GM23248 (cell line): ENCODE measurements at regions not wholly inside any gene's neighbourhood (a gene's known extent, or its start where the extent isn't known, plus 50 kb on each side); places are given as distances from the start of the nearest gene placed in this dataset.

Experiments used
- DNase-seq: peaks from one replicate; pipeline ENCODE4 v3.0.0-alpha.2; 2015
- H2AFZ ChIP-seq: fragments of 200-600 bp; sonication (generic); 2 replicates; pipeline ENCODE4 v1.6.1; 2016; ENCODE audit warnings: antibody characterized with exemption
- H3F3A ChIP-seq: fragments of 200-600 bp; sonication (generic); 2 replicates; pipeline ENCODE4 v1.6.1; 2016; ENCODE audit warnings: mild to moderate bottlenecking, antibody characterized with exemption, mixed run types; ENCODE audit not compliant: insufficient read depth
- H3K27ac ChIP-seq: fragments of 200-600 bp; sonication (generic); 2 replicates; pipeline ENCODE4 v1.5.1; 2016; ENCODE audit warnings: mild to moderate bottlenecking
- H3K27me3 ChIP-seq: fragments of 200-600 bp; sonication (generic); replicated peaks from 2 replicates; pipeline ENCODE4 v1.6.1; 2016; ENCODE audit warnings: mild to moderate bottlenecking; ENCODE audit not compliant: insufficient read depth
- H3K36me3 ChIP-seq: fragments of 200-600 bp; sonication (generic); 2 replicates; pipeline ENCODE4 v1.6.1; 2016; ENCODE audit warnings: low read depth, mild to moderate bottlenecking
- H3K4me1 ChIP-seq: fragments of 200-600 bp; sonication (generic); 2 replicates; pipeline ENCODE4 v1.6.1; 2016; ENCODE audit warnings: mild to moderate bottlenecking; ENCODE audit not compliant: insufficient read depth
- H3K4me2 ChIP-seq: fragments of 200-600 bp; sonication (generic); one replicate; pipeline ENCODE4 v1.6.1; 2016; ENCODE audit warnings: mild to moderate bottlenecking; ENCODE audit not compliant: unreplicated experiment
- H3K4me3 ChIP-seq: fragments of 200-600 bp; sonication (generic); 2 replicates; pipeline ENCODE4 v1.5.1; 2016; ENCODE audit warnings: mild to moderate bottlenecking
- H3K79me2 ChIP-seq: fragments of 200-600 bp; sonication (generic); 2 replicates; pipeline ENCODE4 v1.6.1; 2016; ENCODE audit warnings: mild to moderate bottlenecking; ENCODE audit not compliant: insufficient read depth
- H3K9ac ChIP-seq: fragments of 200-600 bp; sonication (generic); 2 replicates; pipeline ENCODE4 v1.6.1; 2016; ENCODE audit warnings: mild to moderate bottlenecking
- H3K9me2 ChIP-seq: fragments of 200-600 bp; sonication (generic); 2 replicates; pipeline ENCODE4 v1.6.1; 2016; ENCODE audit warnings: mixed run types, mild to moderate bottlenecking, moderate library complexity; ENCODE audit not compliant: insufficient read depth
- H3K9me3 ChIP-seq: fragments of 200-600 bp; sonication (generic); one replicate; pipeline ENCODE4 v1.6.1; 2017; ENCODE audit warnings: low read depth
- H4K20me1 ChIP-seq: fragments of 200-600 bp; sonication (generic); 2 replicates; pipeline ENCODE4 v1.6.0; 2016; ENCODE audit not compliant: insufficient read depth
- EZH2 ChIP-seq: fragments of 200-600 bp; sonication (generic); IDR thresholded peaks from 2 replicates; pipeline ENCODE4 v1.6.1; 2018; ENCODE audit warnings: antibody characterized with exemption, mild to moderate bottlenecking; ENCODE audit not compliant: insufficient read depth, poor library complexity, severe bottlenecking
- EZH2phosphoT487 ChIP-seq: fragments of 200-600 bp; sonication (generic); IDR thresholded peaks from 2 replicates; pipeline ENCODE4 v1.6.1; 2018; ENCODE audit warnings: antibody characterized with exemption, moderate library complexity, mild to moderate bottlenecking, low read depth; ENCODE audit not compliant: insufficient read depth
- WGBS, 2 experiments: methylation state at CpG; one replicate each; pipeline ENCODE4 v1.1.6; 2015 to 2017; ENCODE audit warnings: low lambda C conversion rate in 2 of 2, low coverage in 1 of 2; ENCODE audit errors: missing lambda C conversion rate in 2 of 2; 5-methylcytosine and 5-hydroxymethylcytosine counted together
- in situ Hi-C: fragments of 300-500 bp; cut with MboI; formaldehyde crosslinking; loops from 2 replicates; pipeline ENCODE4 v1.15.0; 2020

DNA sequence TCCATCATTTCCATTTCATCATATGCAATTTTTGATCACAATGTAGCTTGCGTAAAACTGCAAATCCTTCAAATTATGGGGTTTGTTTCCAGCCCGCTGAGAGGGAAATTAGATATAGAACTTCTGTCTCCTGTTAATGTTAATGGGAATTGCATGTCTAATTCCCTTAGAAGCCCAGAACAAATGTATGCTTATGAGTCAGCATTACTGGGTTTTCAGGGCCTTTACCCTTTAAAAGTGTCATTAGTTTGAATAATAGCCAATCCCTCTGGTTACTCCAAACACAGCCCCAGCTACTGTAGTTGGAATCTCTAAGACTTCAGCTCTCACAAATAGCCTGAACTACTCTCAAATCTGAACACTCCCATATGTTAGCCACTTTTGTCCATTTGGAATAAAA lies 439.4 kb downstream of the C3orf38 start:
- H2AFZ ChIP-seq: no peak overlapping the region

GRCh38 chr3:88595026-88595425 lies 445.3 kb downstream of the C3orf38 start:
- Histone ChIP-seq H3K9ac (no peak overlapping the region), H3F3A (no peaks in the 10 kb centered on the region), H3K4me1 (no peaks in the 10 kb centered on the region), H3K27ac (no peak overlapping the region), H3K36me3 (no peaks in the 10 kb centered on the region), H3K9me3 (no peaks in the 10 kb centered on the region), H3K4me2 (no peak overlapping the region), H3K27me3 (no peaks in the 10 kb centered on the region), H3K79me2 (no peaks in the 10 kb centered on the region), H3K9me2 (no peaks in the 10 kb centered on the region), H4K20me1 (no peaks in the 10 kb centered on the region), H3K4me3 (no peak overlapping the region), H2AFZ (no peak overlapping the region)
- TF ChIP-seq EZH2phosphoT487 (no peak), EZH2 (no peak)
- 10 to 32% methylated on average over 1 of the region's 1 CpG for WGBS, 2 experiments
- in situ Hi-C loops: no loop called here
- DNase-seq: peak; percentile 4

More for the DNA sequence above, 439.4 kb downstream of the C3orf38 start:
- TF ChIP-seq EZH2phosphoT487 (no peak), EZH2 (no peak)
- Histone ChIP-seq H3K79me2 (no peaks in the 10 kb centered on the region), H3K9me2 (no peaks in the 10 kb centered on the region), H3K4me2 (no peak overlapping the region), H3K36me3 (no peaks in the 10 kb centered on the region), H4K20me1 (no peaks in the 10 kb centered on the region), H3K27ac (no peak overlapping the region), H3K9me3 (no peaks in the 10 kb centered on the region), H3K27me3 (no peaks in the 10 kb centered on the region), H3K4me3 (no peak overlapping the region), H3F3A (no peaks in the 10 kb centered on the region), H3K9ac (no peak overlapping the region), H3K4me1 (no peaks in the 10 kb centered on the region)
- 48 to 49% methylated on average over 2 of the region's 2 CpGs for WGBS, 2 experiments
- no peak for DNase-seq
- in situ Hi-C loops: no loop called here

GRCh38 chr3:88596451-88596850 lies 446.7 kb downstream of the C3orf38 start:
- WGBS, 2 experiments: 14% methylated on average over 1 of the region's 1 CpG
- Histone ChIP-seq H3K27ac (no peak overlapping the region), H3K79me2 (no peaks in the 10 kb centered on the region), H3K4me3 (no peak overlapping the region), H3K9me3 (no peaks in the 10 kb centered on the region), H2AFZ (no peak overlapping the region), H3K36me3 (no peaks in the 10 kb centered on the region), H3K4me2 (no peak overlapping the region), H3K9ac (no peak overlapping the region), H3K27me3 (no peaks in the 10 kb centered on the region), H3F3A (no peaks in the 10 kb centered on the region), H3K9me2 (no peaks in the 10 kb centered on the region), H3K4me1 (no peaks in the 10 kb centered on the region), H4K20me1 (no peaks in the 10 kb centered on the region)
- in situ Hi-C loops: no loop called here
- DNase-seq: no peak
- TF ChIP-seq EZH2phosphoT487 (no peak), EZH2 (no peak)

- Histone ChIP-seq H3K4me3 (no peak overlapping the region), H3K4me2 (no peak overlapping the region), H3K9ac (no peak overlapping the region), H3K36me3 (no peaks in the 10 kb centered on the region), H3K79me2 (no peaks in the 10 kb centered on the region), H3K4me1 (no peaks in the 10 kb centered on the region), H3K9me2 (no peaks in the 10 kb centered on the region), H3K27ac (no peak overlapping the region), H3K9me3 (no peaks in the 10 kb centered on the region), H2AFZ (no peak overlapping the region), H3F3A (no peaks in the 10 kb centered on the region), H4K20me1 (no peaks in the 10 kb centered on the region), H3K27me3 (no peaks in the 10 kb centered on the region)
- TF ChIP-seq EZH2: no peak
- no peak for TF ChIP-seq EZH2phosphoT487
- in situ Hi-C loops: no loop called here
- 27 to 30% methylated on average over 5 of the region's 5 CpGs for WGBS, 2 experiments
- no peak for DNase-seq
Measured at GRCh38 chr3:88610820-88611219, 461.1 kb downstream of the C3orf38 start.

DNA sequence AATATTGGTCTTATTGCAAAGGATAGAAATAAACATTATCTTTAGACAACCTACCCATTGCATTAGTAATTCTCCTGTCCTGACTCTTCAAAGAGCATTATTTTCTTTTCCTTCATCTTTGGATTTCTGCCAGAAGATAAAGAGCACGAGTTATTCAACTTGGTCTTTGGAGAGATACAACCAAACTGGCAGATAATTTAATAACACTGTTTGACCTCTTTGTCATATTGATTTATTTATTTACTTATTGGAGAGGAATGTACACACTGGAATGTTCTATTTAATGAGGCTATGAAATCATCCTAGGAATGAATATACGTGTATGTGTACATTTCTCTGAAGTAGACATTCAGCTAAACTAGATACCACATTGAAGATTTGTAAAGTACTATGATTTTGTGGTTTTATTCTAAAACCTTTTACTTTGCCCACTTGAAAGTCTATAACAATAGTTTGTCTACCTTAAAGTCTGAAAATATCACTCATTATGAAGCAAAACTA lies 462.1 kb downstream of the C3orf38 start:
- Histone ChIP-seq H2AFZ (no peak overlapping the region), H3F3A (no peaks in the 10 kb centered on the region), H3K9me2 (no peaks in the 10 kb centered on the region), H3K27ac (no peak overlapping the region), H3K9ac (no peak overlapping the region), H3K27me3 (no peaks in the 10 kb centered on the region), H3K79me2 (no peaks in the 10 kb centered on the region), H4K20me1 (no peaks in the 10 kb centered on the region), H3K4me1 (no peaks in the 10 kb centered on the region), H3K36me3 (no peaks in the 10 kb centered on the region), H3K9me3 (no peaks in the 10 kb centered on the region), H3K4me2 (no peak overlapping the region), H3K4me3 (no peak overlapping the region)
- in situ Hi-C loops: no loop called here
- 10 to 13% methylated on average over 2 of the region's 2 CpGs for WGBS, 2 experiments
- no peak for TF ChIP-seq EZH2phosphoT487
- TF ChIP-seq EZH2: no peak
- no peak for DNase-seq
